Karpas-422 (cell line): ENCODE measurements at regions not wholly inside any gene's neighbourhood (a gene's known extent, or its start where the extent isn't known, plus 50 kb on each side); places are given as distances from the start of the nearest gene placed in this dataset.
A peak's percentile ranks its signal among the peaks of the same experiment; 100 is the strongest.

Source experiments
- DNase-seq: peaks from one replicate; pipeline ENCODE4 v3.0.0-alpha.2; 2015
- H2AFZ ChIP-seq: fragments of 200-600 bp; sonication (generic); 2 replicates; pipeline ENCODE4 v1.6.1; 2014; ENCODE audit warnings: antibody characterized with exemption, low read length, mixed read lengths
- H3K27ac ChIP-seq: fragments of 200-600 bp; sonication (generic); 2 replicates; pipeline ENCODE4 v1.5.1; 2014; ENCODE audit warnings: mild to moderate bottlenecking, low read length, moderate library complexity
- H3K27me3 ChIP-seq: fragments of 200-600 bp; sonication (generic); 2 replicates; pipeline ENCODE4 v1.6.1; 2014; ENCODE audit warnings: low read length, mixed read lengths
- H3K36me3 ChIP-seq: fragments of 200-600 bp; sonication (generic); 2 replicates; pipeline ENCODE4 v1.6.1; 2014; ENCODE audit warnings: low read length, mixed read lengths; ENCODE audit not compliant: insufficient read depth
- H3K4me1 ChIP-seq: fragments of 200-600 bp; sonication (generic); 2 replicates; pipeline ENCODE4 v1.6.1; 2014; ENCODE audit warnings: mild to moderate bottlenecking, low read length, mixed read lengths
- H3K4me2 ChIP-seq: fragments of 200-600 bp; sonication (generic); 2 replicates; pipeline ENCODE4 v1.6.1; 2014; ENCODE audit warnings: low read length, low read depth, mild to moderate bottlenecking; ENCODE audit not compliant: poor library complexity, severe bottlenecking
- H3K4me3 ChIP-seq: fragments of 200-600 bp; sonication (generic); 2 replicates; pipeline ENCODE4 v1.5.1; 2014; ENCODE audit warnings: mild to moderate bottlenecking, antibody characterized with exemption, low read length, mixed read lengths
- H3K79me2 ChIP-seq: fragments of 200-600 bp; sonication (generic); 2 replicates; pipeline ENCODE4 v1.6.1; 2014; ENCODE audit warnings: mild to moderate bottlenecking, low read length, mixed read lengths
- H3K9ac ChIP-seq: fragments of 200-600 bp; sonication (generic); 2 replicates; pipeline ENCODE4 v1.6.0; 2014; ENCODE audit warnings: low read length
- H3K9me2 ChIP-seq: fragments of 200-600 bp; sonication (generic), shearing (Covaris generic); replicated peaks from 2 replicates; pipeline ENCODE4 v1.6.0; 2014; ENCODE audit warnings: mild to moderate bottlenecking, low read length, moderate library complexity; ENCODE audit not compliant: insufficient read depth
- H3K9me3 ChIP-seq: fragments of 300-700, 200-600 bp; sonication (generic); 2 replicates; pipeline ENCODE4 v1.6.1; 2014; ENCODE audit warnings: low read length, mixed read lengths
- H4K20me1 ChIP-seq: fragments of 200-600 bp; sonication (generic); 2 replicates; pipeline ENCODE4 v1.6.1; 2014; ENCODE audit warnings: mild to moderate bottlenecking, antibody characterized with exemption, low read length, low read depth; ENCODE audit not compliant: insufficient read depth

- Histone ChIP-seq H4K20me1 (no peaks in the 10 kb centered on the region), H3K9me3 (no peaks in the 10 kb centered on the region), H3K27me3 (no peaks in the 10 kb centered on the region), H3K27ac (peak overlapping the region; percentile 91), H3K79me2 (peaks cover 91% of the 10 kb centered on the region), H3K9me2 (no peaks in the 10 kb centered on the region), H3K36me3 (no peaks in the 10 kb centered on the region), H3K4me3 (no peak overlapping the region), H2AFZ (no peak overlapping the region), H3K4me2 (no peak overlapping the region), H3K9ac (no peak overlapping the region), H3K4me1 (peaks cover 93% of the 10 kb centered on the region)
- DNase-seq = no peak
These were observed 126.1 kb downstream of the PLEKHG1 start for GRCh38 chr6:150725795-150726194.

- no peaks in the 10 kb centered on the region for H3K9me2 ChIP-seq
- H3K4me3 ChIP-seq = 0 out of 2 replicates have a peak overlapping the region, but pooled peaks have one; percentile 11
- H4K20me1 ChIP-seq = peaks cover 12% of the 10 kb centered on the region
- peak overlapping the region; percentile 29; the same call in 1 of the 2 replicates for H3K9ac ChIP-seq
- no peaks in the 10 kb centered on the region for H3K27me3 ChIP-seq
- H2AFZ ChIP-seq = no peak overlapping the region
- peak overlapping the region; percentile 66 for H3K27ac ChIP-seq
- peaks cover 85% of the 10 kb centered on the region for H3K4me1 ChIP-seq
- peak overlapping the region; percentile 44 for H3K4me2 ChIP-seq
- peaks cover 18% of the 10 kb centered on the region; the same call in 1 of the 2 replicates for H3K36me3 ChIP-seq
- H3K9me3 ChIP-seq = no peaks in the 10 kb centered on the region
- DNase-seq = no peak
- peaks cover 95% of the 10 kb centered on the region for H3K79me2 ChIP-seq
These were observed 129.6 kb downstream of the PLEKHG1 start for GRCh38 chr6:150729188-150729748.

- Histone ChIP-seq H3K4me2 (no peak overlapping the region), H3K9me2 (no peaks in the 10 kb centered on the region), H3K79me2 (peaks cover 95% of the 10 kb centered on the region), H3K27me3 (no peaks in the 10 kb centered on the region), H2AFZ (no peak overlapping the region), H3K27ac (peak overlapping the region; percentile 5; the same call in 1 of the 2 replicates), H3K4me1 (peaks cover 69% of the 10 kb centered on the region), H3K9ac (no peak overlapping the region), H3K36me3 (peaks cover 27% of the 10 kb centered on the region; the same call in 1 of the 2 replicates), H3K4me3 (no peak overlapping the region), H3K9me3 (no peaks in the 10 kb centered on the region), H4K20me1 (peaks cover 14% of the 10 kb centered on the region)
- no peak for DNase-seq
These were observed 131.2 kb downstream of the PLEKHG1 start for GRCh38 chr6:150730801-150731457.

- Histone ChIP-seq H3K4me3 (no peak overlapping the region), H3K27me3 (no peaks in the 10 kb centered on the region), H3K9ac (no peak overlapping the region), H4K20me1 (peaks cover 15% of the 10 kb centered on the region), H3K4me1 (peaks cover 49% of the 10 kb centered on the region), H3K36me3 (peaks cover 29% of the 10 kb centered on the region; the same call in 1 of the 2 replicates), H3K79me2 (peaks cover 93% of the 10 kb centered on the region), H2AFZ (no peak overlapping the region), H3K9me2 (no peaks in the 10 kb centered on the region), H3K9me3 (no peaks in the 10 kb centered on the region), H3K4me2 (peak overlapping the region; percentile 3), H3K27ac (no peak overlapping the region)
- DNase-seq = peak; percentile 50
These were observed 132.6 kb upstream of the MTHFD1L start for GRCh38 chr6:150732765-150733539.

- Histone ChIP-seq H3K9me3 (no peaks in the 10 kb centered on the region), H3K79me2 (peaks cover 96% of the 10 kb centered on the region), H3K36me3 (peaks cover 31% of the 10 kb centered on the region; the same call in 1 of the 2 replicates), H3K9ac (no peak overlapping the region), H3K4me3 (no peak overlapping the region), H3K9me2 (no peaks in the 10 kb centered on the region), H3K4me2 (no peak overlapping the region), H3K4me1 (peaks cover 52% of the 10 kb centered on the region), H3K27me3 (no peaks in the 10 kb centered on the region), H3K27ac (no peak overlapping the region), H2AFZ (no peak overlapping the region), H4K20me1 (peaks cover 15% of the 10 kb centered on the region)
- no peak for DNase-seq
These were observed 131.8 kb upstream of the MTHFD1L start for GRCh38 chr6:150733726-150734125.

- H2AFZ ChIP-seq = no peak overlapping the region
- H4K20me1 ChIP-seq = peaks cover 15% of the 10 kb centered on the region
These were observed 131.3 kb upstream of the MTHFD1L start for GRCh38 chr6:150734235-150734634.

GRCh38 chr6:150735341-150735851, 130.1 kb upstream of the MTHFD1L start:
- H3K9me3 ChIP-seq = no peaks in the 10 kb centered on the region
- no peak overlapping the region for H3K27ac ChIP-seq
- peaks cover 51% of the 10 kb centered on the region for H3K4me1 ChIP-seq
- H2AFZ ChIP-seq = no peak overlapping the region
- H3K9ac ChIP-seq = no peak overlapping the region
- H3K79me2 ChIP-seq = peaks cover 97% of the 10 kb centered on the region
- no peaks in the 10 kb centered on the region for H3K9me2 ChIP-seq
- H3K36me3 ChIP-seq = peaks cover 31% of the 10 kb centered on the region; the same call in 1 of the 2 replicates
- DNase-seq = no peak
- no peak overlapping the region for H3K4me2 ChIP-seq
- H3K4me3 ChIP-seq = no peak overlapping the region
- H3K27me3 ChIP-seq = no peaks in the 10 kb centered on the region
- H4K20me1 ChIP-seq = peaks cover 21% of the 10 kb centered on the region

More at GRCh38 chr6:150734235-150734634, 131.3 kb upstream of the MTHFD1L start:
- Histone ChIP-seq H3K27me3 (no peaks in the 10 kb centered on the region), H3K79me2 (peaks cover 96% of the 10 kb centered on the region), H3K27ac (no peak overlapping the region), H3K4me2 (no peak overlapping the region), H3K9ac (no peak overlapping the region), H3K4me1 (peaks cover 51% of the 10 kb centered on the region), H3K9me3 (no peaks in the 10 kb centered on the region), H3K4me3 (no peak overlapping the region), H3K9me2 (no peaks in the 10 kb centered on the region), H3K36me3 (peaks cover 31% of the 10 kb centered on the region; the same call in 1 of the 2 replicates)
- no peak for DNase-seq
